ENCODE measurements at regions not wholly inside any gene's neighbourhood (a gene's known extent, or its start where the extent isn't known, plus 50 kb on each side); places are given as distances from the start of the nearest gene placed in this dataset.
"Not testable (repeated sequence)": the region's sequence is repeated elsewhere in the genome, so short reads cannot be mapped to it uniquely, and the experiment has no call there.

DNA sequence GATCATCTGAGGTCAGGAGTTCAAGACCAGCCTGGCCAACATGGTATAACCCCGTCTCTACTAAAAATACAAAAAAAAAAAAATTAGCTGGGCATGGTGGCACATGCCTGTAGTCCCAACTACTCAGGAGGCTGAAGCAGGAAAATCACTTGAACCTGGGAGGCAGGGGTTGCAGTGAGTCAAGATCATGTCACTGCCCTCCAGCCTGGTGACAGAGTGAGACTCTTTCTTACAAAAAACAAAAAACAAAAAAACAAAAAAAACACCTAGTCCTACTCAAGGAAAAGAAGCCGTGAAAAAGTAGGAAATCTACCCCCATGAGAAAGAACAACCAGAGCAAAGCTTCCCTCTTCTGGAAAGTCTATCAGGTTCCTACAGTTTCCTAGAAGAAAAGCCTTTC lies 244.4 kb downstream of the PHLDA1 start:
- DNase-seq = not testable (repeated sequence)

DNA sequence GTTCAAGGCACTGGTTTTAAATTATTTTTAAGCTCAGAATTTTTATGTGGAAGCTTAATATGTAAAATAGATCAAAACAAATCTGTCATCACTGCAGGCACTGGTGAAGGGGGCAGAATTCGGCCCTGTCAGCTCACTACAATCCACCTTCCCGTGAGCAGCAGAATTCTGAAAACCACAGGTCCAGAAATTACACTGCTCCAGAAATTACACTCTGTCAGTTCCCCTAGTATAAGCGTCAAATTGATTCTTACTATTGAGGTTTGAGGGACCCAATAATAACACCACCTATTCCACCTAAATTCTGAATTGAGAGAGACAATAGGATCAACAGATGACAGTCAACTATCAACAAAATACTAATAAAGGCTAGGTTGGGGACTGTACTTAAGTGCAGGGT lies 245.5 kb downstream of the PHLDA1 start:
- DNase-seq = no peak

DNA sequence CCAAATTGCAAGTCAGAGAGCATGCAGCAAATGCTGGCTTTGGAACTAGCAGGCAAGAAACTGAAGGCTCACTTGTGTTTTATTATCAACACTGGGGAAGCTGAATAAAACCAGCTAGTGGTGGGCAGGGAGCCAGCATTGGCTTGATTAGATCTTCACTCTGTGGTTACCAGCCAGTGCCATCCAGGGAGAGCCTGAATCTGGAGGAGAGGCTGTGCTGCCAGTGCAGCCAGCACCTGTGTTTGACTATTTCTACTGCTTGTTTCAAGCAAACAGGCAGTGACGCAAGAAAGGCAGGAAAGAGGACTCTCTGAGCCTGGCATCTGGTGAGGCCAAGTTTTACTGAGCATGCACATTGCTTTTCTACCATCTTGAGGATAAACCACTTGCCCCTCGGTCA lies 247.0 kb downstream of the PHLDA1 start:
- peak; percentile 87 for DNase-seq

DNA sequence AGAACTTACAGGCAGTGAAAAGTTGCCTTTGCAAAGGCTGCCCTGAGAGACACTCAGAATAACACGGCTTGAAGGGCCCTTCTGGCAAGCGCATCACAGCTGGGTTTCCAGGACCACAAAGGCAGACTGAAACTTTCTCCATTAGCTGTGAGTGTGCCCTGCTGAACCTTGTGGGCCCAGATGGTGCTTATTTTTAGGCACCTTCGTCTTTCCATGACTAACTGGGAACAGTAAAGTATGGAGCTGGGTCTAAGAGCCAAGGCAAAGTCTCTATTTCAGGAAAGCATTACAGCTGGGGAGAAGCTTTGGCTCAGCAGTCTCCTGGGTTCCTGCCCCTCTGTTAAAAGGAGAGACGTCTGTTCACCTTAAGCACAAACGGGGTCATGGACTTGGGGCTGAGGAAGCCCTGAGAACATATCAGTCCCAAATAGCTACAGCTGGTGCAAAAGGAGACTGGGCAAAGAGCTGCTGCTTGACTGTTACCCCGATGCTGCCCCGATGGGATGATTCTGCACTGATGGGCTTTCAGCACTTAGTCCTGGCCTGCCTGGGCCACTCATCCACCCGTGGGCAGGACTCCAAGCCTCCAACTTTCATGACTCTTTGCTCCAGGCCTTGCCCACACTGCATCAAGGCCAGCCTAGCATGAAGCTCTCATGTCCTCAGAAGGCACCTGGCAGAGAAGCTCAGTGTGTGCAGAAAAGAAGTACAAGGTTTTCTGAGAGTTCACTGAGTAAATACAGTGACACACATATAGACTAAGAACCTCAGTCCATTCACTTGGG lies 248.3 kb downstream of the PHLDA1 start:
- DNase-seq = no peak

DNA sequence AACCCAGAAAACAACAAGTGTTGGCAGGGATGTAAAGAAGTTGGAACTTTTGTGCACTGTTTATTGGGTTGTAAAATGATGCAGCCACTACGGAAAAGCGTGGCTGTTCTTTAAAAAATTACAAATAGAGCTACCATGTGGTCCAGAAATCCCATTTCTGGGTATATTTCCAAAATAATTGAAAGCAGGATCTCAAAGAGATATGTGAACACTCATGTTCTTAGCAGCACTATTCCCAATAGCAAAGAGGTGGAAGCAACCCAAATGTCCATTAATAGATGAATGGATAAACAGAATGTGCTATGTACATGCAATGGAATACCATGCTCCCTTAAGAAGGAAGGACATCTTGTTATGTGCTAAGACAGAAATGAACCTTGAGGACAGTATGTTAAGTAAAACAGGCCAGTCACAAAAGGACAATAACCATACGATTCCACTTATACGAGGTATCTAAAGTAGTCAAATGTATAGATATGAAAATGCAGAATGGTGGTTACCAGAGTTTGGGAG lies 249.5 kb downstream of the PHLDA1 start:
- no peak for DNase-seq

DNA sequence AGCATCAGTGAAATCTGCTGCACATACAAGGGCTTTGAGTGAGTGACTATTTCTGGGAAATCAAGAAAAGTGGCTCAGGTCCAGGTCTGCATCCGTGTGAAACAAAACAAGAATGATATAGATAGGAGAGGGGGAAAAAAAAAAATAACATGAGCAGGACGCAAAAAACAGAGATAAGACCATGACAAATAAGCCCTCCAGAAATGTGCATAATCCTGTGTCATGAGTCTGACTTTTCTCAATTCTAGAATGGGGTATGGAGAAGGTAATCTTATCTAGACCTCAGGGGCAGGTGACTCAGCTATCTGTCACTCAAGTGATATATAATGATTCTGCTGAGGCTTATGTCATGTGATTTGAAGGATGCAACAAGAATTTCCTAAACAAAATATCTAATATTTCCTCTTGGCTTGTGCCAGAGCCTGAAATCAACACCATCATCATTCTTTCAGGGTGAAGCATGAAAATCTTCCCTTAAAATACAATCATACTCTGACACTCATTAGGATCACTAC lies 250.0 kb downstream of the PHLDA1 start:
- peak; percentile 100 for DNase-seq

DNA sequence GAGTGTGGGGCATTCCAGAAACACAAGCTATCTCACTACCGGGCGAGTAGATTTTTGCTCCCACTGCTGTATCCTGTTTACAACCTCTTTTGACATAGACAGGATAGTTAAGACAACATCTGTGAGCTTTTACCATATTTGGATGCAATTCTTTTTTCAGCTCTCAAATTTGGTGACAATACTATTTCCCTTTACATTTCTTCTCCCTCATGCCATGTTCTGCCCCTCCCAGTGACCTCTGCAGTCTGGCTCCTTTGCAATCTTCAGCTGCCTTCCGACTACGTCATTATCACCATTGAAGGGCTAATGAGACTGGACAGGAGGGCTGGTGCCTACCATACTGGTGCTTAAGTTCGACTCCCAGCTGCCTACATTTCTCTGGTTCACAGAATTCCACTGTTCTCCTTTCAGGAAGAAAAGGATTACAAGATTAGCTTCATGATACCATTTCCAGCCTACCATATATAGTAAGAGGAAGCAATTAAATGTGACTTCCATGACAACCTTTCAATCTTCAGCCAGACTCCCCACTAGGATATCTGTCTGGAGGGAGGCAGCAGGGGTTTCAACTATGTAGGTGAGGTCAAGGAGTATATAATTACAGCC lies 251.6 kb downstream of the PHLDA1 start:
- DNase-seq = no peak

DNA sequence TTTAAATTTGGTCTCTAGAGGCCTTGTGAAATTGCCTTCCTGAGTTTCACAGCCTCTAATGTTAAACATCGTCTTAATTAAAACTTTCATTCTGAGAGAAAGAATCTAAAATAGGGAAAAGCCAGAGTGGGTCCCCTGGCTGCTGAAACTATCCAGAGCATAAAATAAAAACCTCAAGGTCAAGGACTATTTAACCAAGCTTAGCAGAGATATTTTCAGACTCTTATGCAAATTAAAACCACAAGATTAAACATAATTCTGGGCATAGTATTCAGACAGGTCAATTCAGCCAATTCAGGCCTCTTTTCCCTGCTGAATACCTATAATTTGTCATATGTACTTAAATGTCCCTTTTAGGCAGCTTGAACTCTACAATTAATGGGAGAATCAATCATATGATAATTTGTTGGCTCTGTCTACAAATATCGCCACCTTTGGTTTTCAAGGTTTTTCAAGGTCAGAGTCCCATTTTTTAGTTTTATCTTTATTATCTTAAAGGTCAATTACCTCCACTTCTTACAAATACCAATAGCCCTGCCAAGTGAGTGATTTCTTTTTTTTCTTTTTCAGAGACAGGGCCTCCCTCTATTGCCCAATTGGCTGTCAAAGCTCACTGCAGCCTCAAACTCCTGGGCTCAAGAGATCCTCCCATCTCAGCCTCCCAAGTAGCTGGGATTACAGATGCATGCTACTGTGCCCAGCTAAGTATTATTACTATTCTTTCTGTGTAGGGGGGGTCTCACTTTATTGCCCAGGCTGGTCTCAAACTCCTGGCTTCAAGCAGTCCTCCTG lies 257.1 kb downstream of the PHLDA1 start:
- no peak for DNase-seq

DNA sequence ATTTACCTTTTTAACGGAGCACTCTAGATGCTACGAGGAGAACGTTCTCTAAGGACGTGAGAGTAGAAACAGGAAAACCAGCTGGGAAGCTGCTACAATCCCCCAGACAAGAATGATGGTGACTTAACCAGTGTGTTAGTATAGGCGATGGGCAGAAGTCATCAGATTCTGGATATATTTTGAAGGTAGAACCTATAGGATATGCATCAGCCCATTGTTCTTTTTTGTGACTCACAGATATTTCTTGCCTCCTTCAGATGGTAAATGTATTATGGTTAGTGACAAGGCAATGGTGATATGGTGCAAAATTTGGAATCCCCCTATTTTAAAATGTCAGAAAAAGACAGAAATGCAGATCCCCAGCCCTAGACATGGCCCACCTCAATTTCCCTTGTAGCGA lies 258.2 kb downstream of the PHLDA1 start:
- no peak for DNase-seq

DNA sequence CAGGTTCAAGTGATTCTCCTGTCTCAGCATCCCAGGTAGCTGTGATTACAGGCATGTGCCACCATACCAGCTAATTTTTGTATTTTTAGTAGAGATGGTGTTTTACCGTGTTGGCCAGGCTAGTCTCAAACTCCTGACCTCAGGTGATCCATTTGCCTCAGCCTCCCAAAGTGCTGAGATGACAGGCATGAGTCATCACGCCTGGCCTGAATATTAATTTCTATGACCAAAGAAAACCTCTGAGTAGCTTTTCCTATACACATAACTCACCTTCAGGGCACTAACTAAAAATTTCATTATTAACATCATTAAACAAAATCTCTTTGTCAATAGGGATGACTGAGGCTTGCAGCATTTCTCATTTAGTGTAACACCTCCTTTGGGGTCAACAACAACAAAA lies 259.6 kb upstream of the KRR1 start:
- DNase-seq = no peak

DNA sequence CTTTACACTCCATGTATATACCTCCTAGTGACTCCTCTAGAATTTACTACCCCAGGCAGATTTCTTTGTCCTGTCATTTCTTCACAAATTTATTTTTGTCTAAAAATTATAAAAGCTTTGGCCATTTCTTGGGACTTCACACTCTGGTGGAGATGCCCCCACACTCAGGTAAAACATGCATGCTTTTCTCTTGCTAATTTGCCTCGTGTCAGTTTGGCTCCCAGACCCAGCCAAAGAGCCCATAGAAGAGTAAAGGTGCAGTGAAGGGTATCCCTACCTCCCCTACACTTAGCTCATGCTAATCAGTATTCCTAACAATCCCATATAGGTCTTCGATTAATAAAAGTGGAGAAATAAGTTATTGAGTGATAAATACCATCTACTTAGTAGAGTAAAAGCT lies 256.5 kb upstream of the KRR1 start:
- no peak for DNase-seq

DNA sequence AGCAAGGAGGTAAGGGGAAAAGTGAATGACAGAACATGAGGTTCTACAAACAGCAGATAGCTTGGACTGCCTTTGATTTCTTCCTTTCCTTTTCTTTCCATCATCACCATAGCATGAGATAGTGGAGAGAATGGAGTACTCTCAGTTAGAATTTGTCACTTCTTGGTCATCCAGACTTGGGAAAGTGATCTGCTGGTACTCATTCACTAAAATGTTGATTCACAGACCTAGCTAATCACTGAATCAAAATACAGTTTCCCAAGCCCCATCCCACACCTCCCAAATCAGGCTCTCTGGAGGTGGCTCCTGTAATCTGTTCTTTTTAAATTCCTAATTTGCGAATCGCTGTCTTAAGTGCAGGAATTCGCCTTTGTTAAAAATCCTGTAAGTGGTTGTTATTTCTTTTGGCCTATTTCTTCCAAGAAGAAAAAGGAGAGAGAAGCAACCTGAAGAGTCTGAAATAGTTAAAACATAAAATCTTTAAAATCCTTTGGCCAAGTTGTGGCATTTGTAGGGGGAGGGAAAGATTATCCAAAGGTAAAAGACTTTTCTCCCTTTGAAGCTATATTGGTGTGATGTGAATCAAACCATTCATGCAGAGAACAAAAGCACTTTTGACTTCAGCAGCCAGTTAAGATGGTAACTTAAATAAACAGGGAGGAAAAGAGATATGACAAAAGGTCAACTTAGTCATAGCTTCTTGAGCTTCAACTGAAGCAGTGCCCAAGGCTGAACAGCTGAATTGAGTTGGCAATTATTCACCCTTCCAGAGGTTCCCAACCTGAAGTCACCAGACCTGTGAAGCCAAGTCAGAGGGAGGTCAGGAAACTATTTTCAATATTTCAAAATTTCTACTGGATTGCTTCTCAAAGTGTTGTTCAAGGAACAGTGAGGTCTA lies 255.1 kb upstream of the KRR1 start:
- DNase-seq = peak; percentile 75

DNA sequence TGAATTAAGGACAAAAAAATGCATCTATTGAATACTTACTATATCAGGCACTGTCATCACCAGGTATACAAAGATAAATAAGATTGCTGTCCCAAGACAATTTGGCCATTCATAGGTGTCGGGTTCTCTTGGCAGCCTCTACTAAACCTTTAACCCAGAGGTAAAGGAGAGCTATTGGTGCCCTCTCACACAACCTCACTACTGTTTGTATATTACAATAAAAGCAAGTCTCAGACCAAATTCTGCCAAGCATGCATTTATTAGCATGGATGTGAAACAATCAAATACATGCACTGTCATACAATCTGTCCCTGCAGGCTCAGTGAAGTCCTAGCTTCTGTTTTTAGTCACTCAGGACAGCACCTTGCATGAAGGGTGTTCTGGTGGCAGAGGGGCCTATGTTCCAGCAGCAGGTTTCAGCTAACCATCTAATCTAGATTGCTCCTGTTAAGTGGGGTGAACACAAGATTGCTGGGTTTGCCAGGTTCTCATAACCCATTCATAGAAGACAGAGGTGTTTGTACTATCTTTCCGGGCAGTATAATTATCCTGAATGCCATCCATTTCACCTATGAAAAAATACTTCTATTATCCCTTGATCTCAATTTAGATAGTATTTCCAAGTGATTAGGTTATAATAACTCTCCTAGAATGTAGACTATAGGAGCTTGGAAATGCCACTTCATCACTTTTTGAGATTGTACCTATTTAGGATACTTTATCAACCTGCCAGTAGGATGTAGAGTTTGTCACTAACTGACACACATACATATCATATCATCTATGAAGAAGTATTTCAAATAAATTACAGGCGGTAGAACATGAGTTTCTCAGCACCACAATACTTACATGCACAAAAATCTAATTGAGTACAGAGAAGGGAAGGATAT lies 254.0 kb upstream of the KRR1 start:
- no peak for DNase-seq

DNA sequence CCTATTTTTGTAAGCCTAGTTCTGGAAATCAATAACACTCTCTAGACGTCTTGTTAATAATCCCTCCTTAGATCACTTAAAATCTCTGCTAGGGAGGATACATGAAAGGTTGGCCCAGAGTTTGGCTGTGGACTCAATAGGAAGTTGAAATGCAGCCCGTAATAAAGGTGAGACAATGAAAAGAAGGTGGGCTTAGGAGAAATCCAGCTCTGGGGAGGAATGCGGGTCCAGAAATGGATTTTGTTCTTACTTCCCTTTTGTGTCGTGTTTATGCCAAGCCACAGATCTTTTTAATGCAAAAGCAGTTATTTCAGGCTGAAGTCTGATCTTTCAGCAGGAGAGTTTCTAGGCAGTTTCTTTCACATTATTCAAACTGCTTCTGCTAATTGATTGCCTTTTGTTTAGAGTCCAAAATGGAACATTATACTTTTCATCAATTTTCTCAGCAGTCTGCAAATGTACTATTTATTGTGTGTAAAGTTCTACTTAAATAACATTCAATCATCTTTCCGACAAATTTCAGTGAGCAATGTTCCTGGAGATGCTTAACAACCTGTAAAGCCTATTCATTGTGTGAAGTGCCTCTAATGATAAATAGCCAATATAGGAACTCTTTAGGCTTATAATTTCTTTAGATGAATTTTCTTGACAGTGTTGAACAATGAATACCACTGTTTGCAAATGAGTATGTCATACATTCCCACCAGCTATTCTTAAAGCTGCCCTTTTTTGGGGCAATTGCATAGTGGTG lies 252.9 kb upstream of the KRR1 start:
- no peak for DNase-seq

DNA sequence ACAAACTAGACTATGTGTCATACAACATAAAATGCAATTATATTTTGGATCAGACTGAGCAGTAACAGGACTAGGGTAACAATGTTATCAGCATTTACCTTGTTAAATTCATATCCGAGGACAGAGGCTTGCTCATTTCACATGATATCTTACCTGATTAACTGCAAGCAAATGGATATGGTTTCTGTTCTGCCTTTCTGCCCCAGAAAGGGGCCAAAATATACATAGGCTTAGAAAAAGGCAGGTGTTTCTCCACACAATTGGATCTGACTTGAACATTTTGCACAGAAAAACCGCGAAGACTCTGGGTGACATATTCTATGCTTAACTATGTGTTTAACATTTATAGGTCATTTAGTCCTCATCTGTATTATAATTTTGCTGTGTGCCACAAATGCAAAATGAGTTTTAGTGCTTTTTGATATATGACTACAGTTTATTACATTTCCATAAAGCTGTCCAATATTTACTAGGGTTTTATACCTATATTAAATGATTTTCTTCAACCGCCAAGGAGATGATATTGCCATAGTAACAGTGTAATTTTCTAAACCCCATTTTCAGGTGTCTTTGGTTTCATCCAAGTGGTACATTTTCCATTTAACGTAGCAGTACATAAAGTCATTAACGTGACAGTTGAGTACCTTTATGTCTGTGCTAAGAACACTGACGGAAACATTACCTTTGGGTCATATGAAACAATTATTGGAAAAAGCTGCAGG lies 249.3 kb upstream of the KRR1 start:
- DNase-seq = no peak

DNA sequence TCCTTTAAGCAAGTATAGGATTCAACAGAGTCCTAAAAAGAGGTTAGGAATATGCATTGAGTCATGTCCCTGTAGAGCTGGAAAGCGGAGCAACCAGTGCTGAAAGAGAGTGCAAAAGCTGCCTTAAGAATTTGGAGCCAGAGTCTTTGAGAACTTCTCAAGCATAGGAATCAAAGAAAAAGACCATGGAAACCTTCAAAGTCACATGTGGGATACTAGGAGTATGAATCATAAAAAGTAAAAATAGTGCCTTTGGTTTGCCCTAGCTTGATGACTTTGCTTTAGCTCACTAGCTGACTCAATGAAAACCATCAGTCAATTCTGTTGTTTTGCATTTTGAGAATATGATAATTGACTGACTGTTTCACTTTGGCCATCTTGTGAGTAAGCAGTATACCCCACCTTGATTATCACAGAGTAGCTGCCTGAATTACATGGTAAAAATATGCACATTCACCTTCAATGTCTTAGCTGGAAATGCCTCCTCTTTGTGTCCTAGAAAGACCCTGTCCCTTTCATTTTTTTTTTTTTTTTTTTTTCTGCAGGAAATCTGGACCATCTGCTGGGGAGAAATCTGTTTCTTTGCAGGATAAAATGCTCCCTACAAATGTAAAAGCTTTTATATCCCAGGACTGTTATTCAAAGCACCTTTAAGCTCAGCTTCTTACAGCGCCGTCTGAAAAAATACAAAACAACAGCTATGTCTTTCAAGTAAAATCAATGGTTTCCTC lies 248.6 kb upstream of the KRR1 start:
- peak; percentile 76 for DNase-seq

DNA sequence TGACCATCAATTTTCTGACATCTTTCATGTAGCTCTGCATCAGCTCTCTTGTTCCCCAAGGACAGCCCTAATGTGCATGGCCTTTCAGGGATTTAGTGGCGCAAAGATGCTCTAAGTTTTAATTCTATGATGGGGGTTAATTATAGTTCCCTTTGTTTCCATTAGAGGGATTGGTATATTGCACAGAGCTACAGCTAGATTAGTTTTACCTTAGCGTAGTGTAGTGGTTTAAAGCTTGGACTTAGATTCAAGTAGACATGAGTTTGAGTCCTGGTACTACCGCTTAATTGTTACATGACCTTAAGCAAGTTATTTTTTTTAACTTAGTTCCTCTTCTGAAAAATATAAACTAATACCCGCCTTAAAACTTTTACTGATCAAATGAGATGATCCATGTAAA lies 247.8 kb upstream of the KRR1 start:
- no peak for DNase-seq

DNA sequence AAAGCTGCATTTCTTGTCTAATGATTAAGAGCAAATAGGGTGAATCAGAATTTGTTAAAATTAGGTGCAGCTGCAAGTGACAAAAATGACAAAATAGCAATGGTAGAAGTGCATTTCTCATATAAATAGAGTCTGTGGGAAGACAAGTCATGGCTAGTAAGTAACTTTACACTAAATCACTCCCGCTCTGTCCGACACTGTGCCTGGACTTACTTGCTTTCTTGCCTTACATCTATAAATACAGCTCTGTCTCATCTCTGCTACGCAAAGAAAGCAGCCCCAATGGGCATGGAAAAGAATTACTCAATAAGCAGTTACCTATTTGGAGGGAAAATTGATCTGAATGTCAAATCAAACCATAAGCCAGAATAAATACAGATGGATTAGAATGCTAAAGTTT lies 245.4 kb upstream of the KRR1 start:
- no peak for DNase-seq

DNA sequence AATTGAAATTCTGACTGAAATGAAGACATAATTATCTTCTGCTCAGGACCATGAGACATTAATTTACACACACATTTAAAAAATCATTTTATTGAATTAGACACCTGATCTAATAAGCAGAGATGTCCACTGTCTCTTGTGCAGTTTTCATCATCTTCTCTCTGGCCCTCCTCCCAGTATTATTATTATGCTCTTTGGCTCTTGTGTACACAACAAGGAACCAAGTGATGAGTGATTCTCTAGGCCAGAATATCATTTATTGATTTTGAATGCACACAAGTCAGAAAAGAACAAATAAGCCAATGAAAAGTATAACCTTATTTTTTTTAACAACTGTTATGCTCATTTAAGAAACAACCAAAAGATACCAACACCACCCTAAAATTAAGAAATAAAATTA lies 244.7 kb upstream of the KRR1 start:
- no peak for DNase-seq
